ENCODE measurements at regions not wholly inside any gene's neighbourhood (a gene's known extent, or its start where the extent isn't known, plus 50 kb on each side); places are given as distances from the start of the nearest gene placed in this dataset.

- no peaks in the 10 kb centered on the region for H3K4me1 ChIP-seq (ENCODE audit: insufficient read depth)
- H3K27ac ChIP-seq (ENCODE audit: low read depth), result no peak overlapping the region
- H3K36me3 ChIP-seq (ENCODE audit: insufficient read depth), result no peaks in the 10 kb centered on the region
- H3K36me3 Mint-ChIP-seq (ENCODE audit: low read depth), result no peaks in the 10 kb centered on the region
- TF ChIP-seq ZNF462 (CRISPR knock-in tag; IDR thresholded peaks at IDR 0.05), result no peak
- TF ChIP-seq REST (IDR thresholded peaks at IDR 0.05; ENCODE audit: unreplicated experiment), result no peak
- no peak for TF ChIP-seq ETS1 (IDR thresholded peaks at IDR 0.05)
- TF ChIP-seq STAT1 (IDR thresholded peaks at IDR 0.05; ENCODE audit: unreplicated experiment), result no peak
- TF ChIP-seq CREB1 (CRISPR knock-in tag; IDR thresholded peaks at IDR 0.05; ENCODE audit: low read depth), result no peak
- TF ChIP-seq NANOG (IDR thresholded peaks at IDR 0.05; ENCODE audit: borderline replicate concordance), result no peak
- no peak for TF ChIP-seq EZH2 (IDR thresholded peaks at IDR 0.05; ENCODE audit: low read depth, unreplicated experiment)
- TF ChIP-seq CTCF (conservative IDR thresholded peaks at IDR 0.05; ENCODE audit: low read depth in 2 of 2), result no peak
- TF ChIP-seq POLR2AphosphoS5 (IDR thresholded peaks at IDR 0.05; ENCODE audit: low read depth), result no peak
- TF ChIP-seq ZNF331 (CRISPR knock-in tag; IDR thresholded peaks at IDR 0.05; ENCODE audit: low read depth), result no peak
- no peak for TF ChIP-seq EZH2phosphoT487 (IDR thresholded peaks at IDR 0.05; ENCODE audit: unreplicated experiment)
- no peak for TF ChIP-seq ZNF114 (CRISPR knock-in tag; IDR thresholded peaks at IDR 0.05)
- no peak for TF ChIP-seq JUNB (IDR thresholded peaks at IDR 0.05; ENCODE audit: unreplicated experiment)
- H3K4me3 ChIP-seq, result no peak overlapping the region
- H3K79me2 ChIP-seq (replicated peaks; ENCODE audit: insufficient read depth), result no peaks in the 10 kb centered on the region
- no peaks in the 10 kb centered on the region for H3K27me3 ChIP-seq (ENCODE audit: insufficient read depth)
- H3K9me3 Mint-ChIP-seq, result no peaks in the 10 kb centered on the region
- no peak overlapping the region for H3K27ac Mint-ChIP-seq
- no peak overlapping the region for H3K4me3 Mint-ChIP-seq
- no peaks in the 10 kb centered on the region for H4K20me1 ChIP-seq (replicated peaks; ENCODE audit: insufficient read depth)
- no peak overlapping the region for H2AFZ ChIP-seq
- ATAC-seq, result no peak
- H3K4me1 Mint-ChIP-seq, result no peaks in the 10 kb centered on the region
- no peaks in the 10 kb centered on the region for H3F3A ChIP-seq (replicated peaks; ENCODE audit: low read depth)
- no peak for DNase-seq (ENCODE audit: low spot score)
- no peaks in the 10 kb centered on the region for H3K9me2 ChIP-seq (ENCODE audit: insufficient read depth)
- no peak overlapping the region for H3K4me2 ChIP-seq
- no peaks in the 10 kb centered on the region for H3K27me3 Mint-ChIP-seq (ENCODE audit: insufficient read depth, low read depth, poor library complexity)
These were observed 54.1 kb upstream of the PIK3C2G start for GRCh38 chr12:18207266-18207665.
